GM18502 (cell line): ENCODE measurements at regions not wholly inside any gene's neighbourhood (a gene's known extent, or its start where the extent isn't known, plus 50 kb on each side); places are given as distances from the start of the nearest gene placed in this dataset.
"Not testable (repeated sequence)": the region's sequence is repeated elsewhere in the genome, so short reads cannot be mapped to it uniquely, and the experiment has no call there.

Experiments
- ATAC-seq: cut with Tn5 transposase; IDR thresholded peaks from one replicate; pipeline ENCODE4 v1.9.1; 2021; ENCODE audit warnings: mild to moderate bottlenecking; ENCODE audit not compliant: unreplicated experiment, poor library complexity

DNA sequence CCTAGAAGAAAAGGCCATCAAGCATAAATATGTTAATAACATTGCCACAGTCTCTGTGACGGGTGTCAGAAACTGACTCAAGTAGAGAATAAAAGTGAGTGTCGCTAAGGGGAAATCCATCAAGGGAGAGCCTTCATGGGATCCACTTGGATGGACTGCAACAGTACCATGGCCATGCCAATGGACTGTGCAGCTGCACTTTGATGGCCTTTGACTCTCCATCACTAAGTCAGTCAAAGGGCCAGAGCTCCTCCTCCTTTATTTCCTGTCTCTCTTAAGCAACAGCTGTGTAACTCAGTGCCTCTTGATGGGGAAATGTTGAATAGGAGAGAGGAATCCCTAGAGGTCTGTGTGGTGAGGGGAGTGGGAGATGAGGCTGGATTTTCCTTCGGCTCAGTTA, 335.2 kb downstream of the BMP4 start:
- ATAC-seq: peak; percentile 54

DNA sequence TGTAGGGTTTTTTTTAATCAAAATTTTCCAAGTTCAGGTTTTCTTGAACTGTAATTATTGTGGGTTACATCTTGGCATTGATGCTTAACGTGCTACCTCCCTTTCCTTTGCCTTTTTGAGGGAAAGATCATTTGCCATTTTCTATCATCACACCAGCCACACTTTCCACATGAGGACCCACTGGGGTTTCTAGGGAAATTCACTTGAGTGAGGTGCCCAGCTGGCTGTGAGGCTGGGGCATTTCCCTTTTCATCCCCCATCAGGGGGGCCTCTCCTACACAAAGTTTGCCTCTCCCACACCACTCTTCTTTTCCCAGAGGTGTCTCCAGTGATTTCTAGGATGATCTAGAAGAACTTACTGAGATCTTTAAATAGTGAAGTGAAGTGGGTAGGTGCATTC, 335.7 kb downstream of the BMP4 start:
- ATAC-seq: peak; percentile 42

DNA sequence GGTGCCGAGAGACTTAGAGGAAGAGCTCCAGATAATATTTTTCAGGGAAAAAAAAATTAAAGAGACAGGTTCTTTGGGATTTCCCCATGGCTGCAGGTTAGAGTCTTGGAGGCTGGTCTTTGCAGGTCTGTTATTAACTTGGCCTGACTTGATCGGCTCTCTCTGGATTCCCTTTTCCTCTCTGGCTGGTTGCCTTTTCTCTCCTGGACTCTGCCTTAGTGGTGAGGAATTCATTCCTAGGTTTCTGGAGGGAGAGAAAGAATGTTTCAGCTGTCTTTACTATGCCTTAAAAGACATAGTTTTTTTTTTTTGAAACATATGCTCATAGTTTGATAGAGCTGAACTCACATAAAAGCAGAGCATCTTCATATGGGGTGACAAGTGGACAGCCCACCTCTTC, 336.3 kb downstream of the BMP4 start:
- no peak for ATAC-seq

DNA sequence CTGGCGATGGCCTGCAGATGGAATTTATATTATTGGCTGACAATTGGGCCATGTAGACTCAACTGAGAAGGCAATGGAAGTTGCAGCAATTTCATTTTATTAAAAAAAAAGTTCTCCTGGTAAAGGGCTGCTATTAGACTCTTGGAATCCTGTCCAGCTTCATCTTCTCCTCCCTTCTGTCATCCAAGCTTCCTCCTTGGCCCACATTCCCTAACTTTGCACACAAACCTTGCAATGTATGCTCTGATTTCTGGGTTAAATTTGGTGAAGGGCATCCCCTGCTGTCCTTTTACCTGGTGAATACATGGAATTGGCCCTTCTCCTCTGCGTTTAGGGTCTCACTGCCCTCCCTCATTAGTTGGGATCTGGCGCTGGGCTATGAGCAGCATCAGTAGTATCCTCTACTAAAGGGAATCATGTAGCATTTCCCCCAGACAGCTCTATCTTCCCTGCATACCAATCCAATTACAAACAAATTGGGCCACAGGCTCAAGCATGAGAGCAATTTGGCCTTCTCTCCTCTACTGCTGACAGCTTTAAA, 336.9 kb downstream of the BMP4 start:
- ATAC-seq: no peak

DNA sequence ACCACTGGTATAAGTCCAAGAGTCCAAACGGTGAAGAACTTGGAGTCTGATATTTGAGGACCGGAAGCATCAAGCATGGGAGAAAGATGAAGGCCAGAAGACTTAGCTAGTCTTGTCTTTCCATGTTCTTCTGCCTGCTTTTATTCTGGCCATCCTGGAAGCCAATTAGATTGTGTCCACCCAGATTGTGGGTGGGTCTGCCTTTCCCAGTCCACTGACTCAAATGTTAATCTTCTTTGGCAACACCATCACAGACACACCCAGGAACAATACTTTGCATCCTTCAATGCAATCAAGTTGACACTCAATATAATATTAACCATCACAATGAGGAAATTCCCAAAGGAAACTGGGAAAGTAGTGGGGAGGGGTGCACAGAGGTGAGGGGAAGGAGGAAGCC, 340.1 kb downstream of the BMP4 start:
- ATAC-seq: not testable (repeated sequence)

DNA sequence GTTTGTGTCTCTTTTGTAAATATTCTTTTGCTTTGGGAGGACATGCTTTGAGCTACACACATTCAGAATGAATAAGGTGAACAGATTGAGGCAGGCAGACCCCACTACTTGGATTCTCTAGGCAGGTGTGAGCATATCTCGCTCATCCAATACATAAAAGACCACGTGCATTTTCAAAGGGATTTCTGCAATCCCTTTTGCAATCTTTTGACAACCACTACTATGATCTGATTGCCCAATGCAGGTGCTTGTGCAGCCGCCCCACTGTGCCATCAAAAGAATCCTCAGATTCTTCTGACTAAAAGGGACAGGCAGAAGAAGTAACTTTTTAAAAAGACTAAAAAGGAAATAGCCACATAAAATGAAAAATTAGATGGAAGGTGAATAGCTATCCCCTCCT, 341.4 kb downstream of the BMP4 start:
- no peak for ATAC-seq

DNA sequence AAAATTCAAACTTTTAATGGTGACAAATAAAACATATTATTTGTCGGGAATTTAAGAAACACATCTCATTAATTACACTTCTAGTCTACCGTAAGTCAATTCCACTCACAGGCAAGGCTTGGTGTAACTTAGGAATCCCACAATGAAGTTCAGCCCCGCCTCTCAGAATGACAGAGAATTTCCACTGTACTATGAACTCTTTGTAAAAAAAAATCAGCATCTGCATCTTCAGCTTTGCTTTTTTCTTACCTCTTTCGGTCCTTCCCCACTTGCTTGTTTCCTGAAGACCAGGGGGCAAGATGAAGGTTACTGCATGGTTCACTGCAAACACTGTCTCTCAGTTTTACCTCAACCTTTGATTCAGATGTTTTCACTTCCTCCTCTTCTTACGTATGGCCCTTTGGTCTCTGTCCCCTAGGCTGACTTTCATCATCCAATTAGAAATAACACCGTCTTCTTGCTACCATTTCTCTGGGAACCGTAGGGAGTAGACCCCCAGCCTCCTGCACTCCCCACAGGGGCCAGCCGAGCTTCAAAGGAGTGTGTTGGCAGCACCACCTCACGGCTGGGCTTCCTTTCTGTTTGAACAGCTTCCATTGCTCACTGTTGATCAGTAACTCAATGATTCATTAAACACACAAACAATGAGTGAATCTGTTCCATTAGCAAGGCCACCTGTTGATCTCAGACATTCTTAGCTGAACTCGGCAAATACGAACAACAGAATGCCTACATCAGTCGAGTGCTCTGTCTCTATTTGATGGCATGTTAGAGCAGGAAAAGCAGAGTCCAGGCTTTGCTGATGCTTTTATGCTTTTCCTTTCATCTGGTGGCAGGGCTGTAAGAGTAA, 343.0 kb downstream of the BMP4 start:
- peak; percentile 97 for ATAC-seq

DNA sequence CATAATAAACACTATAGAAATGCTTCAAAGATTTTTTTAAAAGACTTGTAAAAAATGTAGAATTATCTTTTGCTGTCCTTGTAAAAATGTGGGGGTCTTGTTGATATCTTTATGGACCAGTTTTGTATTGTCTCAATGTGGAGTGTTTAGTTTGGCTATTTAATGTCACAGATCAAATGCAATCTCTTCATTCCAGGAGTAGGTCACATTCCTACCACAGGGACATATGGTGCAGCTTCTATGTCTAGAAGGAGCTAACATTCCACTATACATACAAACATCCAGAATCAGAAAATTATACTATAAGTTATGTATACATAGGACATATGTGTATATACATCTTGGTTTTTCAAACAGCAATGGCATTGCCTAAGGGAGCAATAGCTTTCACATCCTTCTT, 345.7 kb downstream of the BMP4 start:
- ATAC-seq: no peak

DNA sequence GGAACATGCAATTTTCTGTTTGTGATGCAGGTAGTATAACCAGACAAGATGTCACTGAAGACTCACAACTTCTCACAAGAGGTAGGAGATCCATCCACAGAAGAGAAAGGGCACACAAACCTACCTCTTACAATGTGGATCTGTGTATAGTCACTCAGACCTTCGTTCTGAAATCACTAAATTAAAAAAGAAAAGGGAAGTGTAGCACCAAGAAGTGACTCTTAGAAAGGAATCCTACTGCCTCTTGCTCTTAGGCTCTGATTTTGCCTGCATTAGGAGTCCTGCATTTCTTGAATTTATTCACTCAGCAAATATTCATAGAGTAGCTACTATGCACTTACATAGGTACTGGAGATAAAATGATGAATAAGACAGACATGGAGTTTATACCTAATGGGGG, 347.6 kb downstream of the BMP4 start:
- ATAC-seq: no peak

DNA sequence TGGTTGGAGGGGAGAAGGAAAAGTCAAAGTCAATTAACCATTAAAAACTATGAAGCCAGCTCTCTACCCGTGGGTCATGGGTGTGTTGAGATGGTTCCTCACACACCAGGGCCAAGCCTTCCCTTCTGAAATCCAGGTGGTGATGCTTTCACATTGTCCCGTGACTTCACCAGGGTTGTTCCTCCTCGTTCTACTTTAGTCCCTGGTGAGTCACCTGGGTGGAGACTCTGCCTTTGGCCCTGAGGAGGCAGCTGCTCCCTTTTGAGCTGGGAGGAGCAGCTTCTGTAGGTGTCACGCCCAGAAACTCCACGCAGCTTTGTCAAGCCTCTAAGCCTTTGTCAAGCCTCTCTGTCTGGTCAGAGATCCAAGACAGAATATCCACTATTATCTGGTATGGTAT, 348.3 kb downstream of the BMP4 start:
- peak; percentile 60 for ATAC-seq

DNA sequence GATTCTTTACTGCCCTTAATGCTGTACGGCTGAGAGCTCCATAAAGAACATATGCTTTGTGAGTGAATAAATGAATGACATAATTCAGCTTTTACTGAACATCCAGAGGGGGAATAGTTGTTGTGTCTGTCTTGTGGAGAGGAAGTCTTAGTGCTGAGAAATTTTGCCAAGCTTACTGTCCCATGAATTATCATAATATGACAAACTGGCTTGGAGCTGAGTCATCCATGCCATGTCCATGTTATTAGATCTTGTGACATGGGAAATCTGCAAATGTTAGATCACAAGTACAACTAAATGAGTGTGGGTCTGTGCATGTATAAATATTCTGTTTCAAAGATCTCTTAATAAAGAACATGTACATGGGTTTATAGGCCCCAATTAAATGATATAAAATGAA, 350.4 kb downstream of the BMP4 start:
- no peak for ATAC-seq

DNA sequence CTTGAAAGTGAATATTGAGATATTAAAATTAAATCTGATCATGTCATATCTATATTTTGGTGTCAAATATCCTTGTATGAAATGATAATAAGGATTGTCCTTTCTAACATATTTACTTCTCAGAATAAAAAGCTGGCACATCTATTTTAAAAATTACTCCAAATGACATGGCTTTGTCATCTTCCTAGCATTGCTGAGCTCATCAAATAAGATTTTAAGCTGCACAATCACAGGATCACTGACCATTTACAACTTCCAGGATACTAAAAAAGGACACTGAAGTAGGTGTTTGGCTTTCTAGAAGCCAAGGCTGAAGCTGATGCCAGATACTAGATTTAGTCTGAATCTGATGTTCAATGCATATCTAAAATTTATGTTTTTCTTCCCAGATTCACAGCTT, 351.1 kb downstream of the BMP4 start:
- ATAC-seq: no peak

DNA sequence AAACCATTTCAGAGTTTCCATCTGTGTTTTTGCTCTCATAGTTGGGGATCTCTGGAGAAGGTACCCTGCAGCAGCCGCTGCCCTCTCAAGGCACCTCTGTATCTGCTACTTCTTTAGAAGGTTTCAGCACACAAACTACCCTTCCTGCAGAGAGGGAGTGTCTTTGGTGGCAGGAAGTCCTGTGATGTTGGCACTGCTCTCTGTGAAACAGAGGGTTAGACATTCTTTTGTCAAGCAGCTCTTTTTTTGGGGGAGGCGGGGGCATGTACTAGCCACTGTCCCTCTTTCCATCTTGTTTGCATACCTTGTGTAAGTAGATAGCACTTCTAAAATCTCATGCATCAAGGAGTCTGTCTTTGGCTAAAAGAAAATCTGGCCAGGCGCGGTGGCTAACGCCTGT, 352.6 kb downstream of the BMP4 start:
- no peak for ATAC-seq

DNA sequence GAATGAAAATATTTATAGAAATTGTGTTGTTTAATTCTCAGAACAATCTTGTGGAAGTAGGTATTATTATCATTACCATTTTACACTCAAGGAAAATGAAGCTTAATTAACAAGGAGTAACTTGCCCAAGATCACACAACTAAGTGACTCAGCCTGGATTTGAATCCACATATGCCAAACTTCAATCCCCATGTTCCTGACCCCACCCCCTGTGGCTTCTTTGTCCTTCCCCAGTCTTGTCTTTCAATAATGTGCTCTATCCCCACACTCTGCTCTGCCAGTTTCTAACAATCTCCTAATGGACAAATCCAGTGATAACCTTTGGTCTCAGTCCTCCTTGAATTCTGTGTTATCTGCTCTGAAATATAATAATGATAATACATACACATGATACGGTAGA, 355.2 kb downstream of the BMP4 start:
- ATAC-seq: no peak

DNA sequence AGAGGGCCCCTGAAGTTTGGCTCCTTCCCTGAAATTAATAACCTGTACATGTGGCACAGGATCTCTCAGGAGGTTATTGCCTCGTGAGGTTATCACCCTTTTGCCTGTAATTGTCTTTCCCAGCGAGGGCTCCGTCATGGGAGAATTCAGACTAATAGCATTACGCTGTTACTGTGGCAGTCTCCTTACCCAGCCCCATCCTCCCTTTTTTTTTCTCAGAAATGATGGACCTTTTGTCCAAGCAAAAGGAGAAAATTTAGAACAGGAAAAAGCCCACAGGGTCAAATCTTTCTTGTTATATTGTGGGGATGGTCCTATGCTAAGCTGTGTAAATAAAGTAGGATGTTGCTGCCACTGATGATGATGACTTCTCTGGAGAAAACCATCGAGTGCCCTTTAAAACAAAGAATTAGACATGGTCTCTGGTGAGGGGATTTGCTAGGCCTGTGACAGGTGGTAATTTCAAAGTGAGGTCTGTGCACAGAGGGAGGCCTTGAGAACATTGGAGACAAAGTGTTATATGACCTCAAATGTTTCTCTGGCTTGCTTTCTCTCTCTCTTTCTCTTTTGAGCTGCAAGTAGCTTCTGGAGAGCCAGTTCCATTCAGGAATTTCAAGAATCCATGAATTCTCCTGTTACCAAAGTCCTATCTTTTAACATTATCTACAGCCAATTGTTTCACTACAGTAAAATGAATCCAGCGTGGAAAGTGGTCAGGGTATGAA, 357.2 kb downstream of the BMP4 start:
- ATAC-seq: no peak

DNA sequence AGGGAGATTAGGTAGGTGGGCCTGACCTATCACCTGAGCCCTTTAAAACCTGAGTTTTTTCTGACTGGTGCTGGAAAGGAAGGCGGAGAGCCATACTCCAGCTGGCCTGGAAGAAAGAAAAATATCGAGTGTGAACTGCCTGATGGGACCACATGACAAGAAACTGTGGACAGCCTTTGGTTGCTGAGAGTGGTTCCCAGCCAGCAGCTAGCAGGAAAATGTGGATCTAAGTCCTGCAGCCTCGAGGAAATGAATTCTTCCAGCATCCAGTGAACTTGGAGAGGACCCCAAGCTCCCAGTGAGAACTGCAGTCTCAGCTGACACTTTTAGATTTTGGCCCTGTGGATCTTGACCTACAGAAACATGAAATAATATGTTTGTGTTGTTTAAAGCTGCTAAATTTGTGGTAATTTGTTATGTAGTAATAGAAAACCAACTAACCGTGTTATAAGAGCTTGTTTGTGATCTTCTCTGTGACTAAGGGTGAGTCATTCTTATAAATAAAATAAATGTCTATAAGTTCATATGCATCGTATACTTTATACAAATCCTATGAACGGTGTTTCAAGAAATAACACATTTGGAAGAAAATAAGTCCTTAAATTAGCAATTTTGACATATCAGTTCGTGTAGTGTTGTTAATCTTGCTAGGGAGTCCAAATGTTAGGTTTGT, 359.6 kb downstream of the BMP4 start:
- ATAC-seq: no peak

DNA sequence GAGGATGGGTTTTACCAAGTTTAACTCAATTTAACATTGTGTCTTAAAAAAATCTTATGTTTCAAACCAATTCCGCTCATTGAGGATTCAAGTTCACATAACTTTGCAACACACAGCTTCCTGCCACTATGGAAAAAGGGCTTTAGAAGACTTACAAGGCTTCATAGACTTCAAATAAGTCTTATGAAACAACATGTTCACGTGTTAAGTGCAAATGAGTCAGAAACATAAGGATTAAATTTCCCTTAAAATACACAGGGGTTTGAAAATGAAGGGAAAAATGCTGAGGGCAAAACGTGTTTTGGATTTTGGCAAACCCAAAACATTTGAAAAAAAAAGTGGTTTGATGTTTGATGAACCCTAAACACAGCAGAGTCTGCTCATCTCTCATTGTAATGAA, 364.8 kb downstream of the BMP4 start:
- ATAC-seq: no peak

DNA sequence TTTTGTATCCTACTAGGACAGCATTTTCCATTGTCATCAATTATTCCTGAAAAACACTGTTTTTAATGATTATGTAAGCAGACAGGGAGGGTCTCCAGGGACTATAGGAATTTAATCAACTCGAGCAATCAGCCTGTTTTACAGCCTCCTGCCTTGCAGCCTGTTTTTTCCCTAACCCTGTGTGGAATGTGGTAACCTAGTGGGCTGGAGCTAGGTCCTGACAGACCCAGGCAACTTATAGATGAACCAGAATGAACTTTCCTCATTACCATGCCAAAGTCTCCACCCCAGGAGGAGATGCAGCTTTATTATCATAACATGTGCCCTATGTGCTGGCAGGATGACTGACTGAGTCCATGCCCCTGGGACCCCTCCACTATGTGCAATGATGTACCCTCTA, 375.1 kb downstream of the BMP4 start:
- ATAC-seq: no peak

DNA sequence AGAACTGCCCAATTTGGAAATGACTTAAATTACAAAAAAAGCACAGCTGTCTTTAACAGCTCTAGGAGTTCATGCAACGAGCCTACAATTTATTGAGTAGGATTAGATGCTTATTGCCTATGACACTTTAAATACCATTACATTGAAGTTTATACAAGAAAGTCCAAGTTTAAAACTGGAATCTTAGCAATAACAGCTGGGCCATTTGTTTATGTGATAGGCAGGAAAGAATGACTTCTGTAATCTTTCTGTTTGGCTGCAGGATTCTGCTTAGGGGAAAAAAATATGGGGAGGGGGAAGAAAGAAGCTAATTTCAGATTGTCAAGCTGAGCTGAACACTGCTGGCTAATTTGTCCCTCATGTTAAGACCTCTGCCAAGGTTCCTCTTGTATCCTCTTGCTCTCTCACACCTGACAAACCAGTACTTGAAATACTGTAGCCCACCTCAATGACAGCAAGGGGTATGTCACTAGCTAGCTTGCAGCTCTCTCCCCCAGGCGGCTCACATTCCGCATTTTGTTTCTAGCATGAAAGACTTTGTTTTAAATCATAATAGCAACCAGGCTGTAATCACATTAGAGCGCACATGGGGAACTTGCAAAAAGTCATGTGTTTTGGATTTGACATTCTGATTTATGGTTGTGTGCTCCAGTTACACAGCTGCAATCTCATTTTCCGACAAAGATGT, 384.8 kb downstream of the BMP4 start:
- no peak for ATAC-seq
